NCI-H345 (cell line): ENCODE measurements at regions not wholly inside any gene's neighbourhood (a gene's known extent, or its start where the extent isn't known, plus 50 kb on each side); places are given as distances from the start of the nearest gene placed in this dataset.
A peak's percentile ranks its signal among the peaks of the same experiment; 100 is the strongest.

Experiments
- DNase-seq: peaks from one replicate; lab custom pipeline; 2025; lab: John Stamatoyannopoulos, UW

GRCh38 chr6:114785235-114786127, 442.7 kb upstream of the HS3ST5 start:
- DNase-seq, result no peak

GRCh38 chr6:114783783-114784182, 441.0 kb upstream of the HS3ST5 start:
- DNase-seq, result no peak

GRCh38 chr6:114783083-114783482, 440.3 kb upstream of the HS3ST5 start:
- no peak for DNase-seq

DNA sequence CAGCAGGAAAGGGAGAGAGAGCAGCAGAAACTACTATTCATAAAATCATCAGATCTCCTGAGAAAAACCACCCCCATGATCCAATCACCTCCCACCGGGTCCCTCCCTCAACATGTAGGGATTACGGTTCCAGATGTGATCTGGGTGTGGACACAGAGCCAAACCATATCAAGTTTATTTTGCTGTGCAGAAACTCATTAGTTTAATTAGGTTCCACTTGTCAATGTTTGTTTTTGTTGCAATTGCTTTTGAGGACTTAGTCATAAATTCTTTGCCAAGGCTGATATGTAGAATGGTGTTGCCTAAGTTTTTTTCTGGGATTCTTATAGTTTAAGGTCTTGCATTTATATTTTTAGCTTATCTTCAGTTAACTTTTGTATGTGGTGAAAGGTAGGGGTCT, 422.0 kb upstream of the HS3ST5 start:
- no peak for DNase-seq

GRCh38 chr6:114762145-114762544, 419.3 kb upstream of the HS3ST5 start:
- DNase-seq, result no peak

GRCh38 chr6:114747995-114748625, 405.3 kb upstream of the HS3ST5 start:
- DNase-seq, result peak; percentile 1

DNA sequence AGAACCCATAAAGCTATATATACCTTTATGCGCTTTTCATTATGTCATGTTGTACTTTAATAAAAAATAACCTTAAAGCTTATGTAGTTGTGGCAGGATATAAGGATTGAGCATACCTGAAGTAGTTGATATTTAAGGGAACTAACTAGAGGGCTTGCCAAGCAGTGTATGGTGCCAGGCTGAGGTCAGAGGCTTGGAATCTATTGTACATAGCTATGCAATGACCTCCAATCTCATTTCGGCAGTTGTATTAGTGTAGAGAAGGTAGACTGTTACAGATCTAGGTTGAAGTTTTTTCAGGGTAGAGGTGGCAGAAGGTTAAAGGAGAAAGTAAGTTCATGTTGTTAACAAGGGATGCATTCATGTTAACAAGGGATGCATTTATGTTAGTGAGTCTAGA, 397.7 kb upstream of the HS3ST5 start:
- DNase-seq, result no peak

DNA sequence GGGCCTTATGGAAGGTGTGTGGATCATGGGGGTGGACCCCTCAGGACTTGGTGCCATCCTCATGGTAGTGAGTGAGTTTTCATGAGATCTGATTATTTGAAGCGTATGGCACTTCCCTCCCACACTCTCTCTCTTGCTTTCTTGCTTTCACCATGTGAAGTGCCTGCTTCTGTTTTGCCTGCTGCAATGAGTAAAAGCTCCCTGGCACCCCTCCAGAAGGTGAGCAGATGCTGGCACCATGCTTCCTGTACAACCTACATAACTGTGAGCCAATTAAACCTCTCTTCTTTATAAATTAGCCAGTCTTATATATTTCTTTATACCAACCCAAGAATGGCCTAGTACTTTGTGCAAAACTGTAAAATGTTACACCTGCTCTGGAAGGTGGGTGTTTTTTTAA, 396.8 kb upstream of the HS3ST5 start:
- no peak for DNase-seq

GRCh38 chr6:114735025-114735735, 392.4 kb upstream of the HS3ST5 start:
- DNase-seq, result no peak

DNA sequence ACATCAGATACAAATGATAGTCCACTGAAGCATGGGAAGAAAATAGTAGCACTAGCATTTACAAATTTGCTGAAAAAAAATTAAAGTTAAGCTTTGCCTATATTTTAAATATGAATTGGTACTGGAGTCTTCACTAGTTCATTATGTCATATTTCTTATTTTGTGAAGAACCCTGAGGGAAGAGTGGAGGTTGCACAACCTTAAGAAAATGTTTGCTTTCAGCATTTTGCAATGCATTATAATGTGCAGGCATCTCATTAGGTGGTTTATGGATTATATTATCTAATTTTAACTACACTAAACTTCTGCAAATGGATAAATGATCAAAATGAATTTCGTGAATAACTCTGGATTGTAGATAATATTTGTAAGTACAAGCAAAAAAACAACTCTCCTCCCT, 390.8 kb upstream of the HS3ST5 start:
- DNase-seq, result no peak

DNA sequence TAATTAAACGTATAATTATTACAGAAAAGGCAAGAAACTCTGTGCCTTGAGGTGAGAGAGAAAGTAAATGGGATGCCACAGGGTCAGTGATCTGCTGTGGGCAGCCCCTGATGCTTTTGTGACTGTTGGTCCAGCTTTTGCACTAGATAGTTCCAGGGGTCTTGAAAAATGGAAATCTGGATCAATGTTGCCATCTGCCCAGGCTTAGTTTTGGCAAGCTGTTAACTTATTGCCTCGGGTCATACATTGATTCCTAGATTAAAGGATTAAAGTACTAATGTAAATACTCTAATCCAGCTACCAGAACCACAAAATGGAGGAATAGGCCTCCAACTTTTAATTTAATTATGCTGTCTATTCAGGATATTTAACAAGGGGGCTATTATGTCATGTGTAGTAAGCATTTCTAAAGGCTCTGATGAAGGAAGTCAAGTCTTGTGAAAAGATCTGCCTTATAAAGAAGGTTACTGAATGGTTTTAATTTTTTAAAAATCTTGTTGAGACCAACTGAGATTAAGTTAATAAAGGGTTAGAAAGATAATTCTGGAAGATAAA, 376.0 kb upstream of the HS3ST5 start:
- DNase-seq, result no peak

GRCh38 chr6:114718186-114718585, 375.4 kb upstream of the HS3ST5 start:
- no peak for DNase-seq

DNA sequence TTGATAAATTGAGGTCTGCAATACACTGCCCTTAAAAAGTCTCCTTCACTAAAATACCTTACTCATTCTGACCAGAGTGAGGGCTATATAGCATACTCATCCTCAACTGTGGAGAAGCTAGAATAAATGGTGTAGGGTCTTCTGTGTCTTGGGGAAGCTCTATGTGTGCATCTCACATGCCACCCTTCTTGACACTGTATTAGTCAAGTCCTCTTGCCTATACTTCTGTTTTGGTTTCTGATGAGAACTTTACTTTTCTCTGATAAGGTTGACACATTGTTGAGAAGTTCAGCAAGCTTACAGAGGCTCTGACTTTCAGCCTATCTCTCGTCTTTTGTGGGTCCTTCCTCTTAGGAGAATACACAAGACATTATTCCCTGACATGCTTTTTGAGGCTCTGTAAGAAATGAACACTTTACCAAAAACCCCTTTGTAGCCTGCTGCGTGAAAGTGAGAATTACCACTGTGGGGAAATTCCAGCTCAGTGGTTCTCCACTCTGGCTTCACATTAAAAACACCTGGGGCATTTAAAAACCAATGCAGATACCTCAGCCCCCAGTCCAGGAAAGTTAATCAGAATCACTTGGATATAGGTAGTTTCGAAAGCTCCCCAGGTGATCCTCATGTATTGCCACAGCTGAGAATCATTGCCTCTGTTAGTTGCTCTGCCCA, 372.1 kb upstream of the HS3ST5 start:
- DNase-seq, result no peak

DNA sequence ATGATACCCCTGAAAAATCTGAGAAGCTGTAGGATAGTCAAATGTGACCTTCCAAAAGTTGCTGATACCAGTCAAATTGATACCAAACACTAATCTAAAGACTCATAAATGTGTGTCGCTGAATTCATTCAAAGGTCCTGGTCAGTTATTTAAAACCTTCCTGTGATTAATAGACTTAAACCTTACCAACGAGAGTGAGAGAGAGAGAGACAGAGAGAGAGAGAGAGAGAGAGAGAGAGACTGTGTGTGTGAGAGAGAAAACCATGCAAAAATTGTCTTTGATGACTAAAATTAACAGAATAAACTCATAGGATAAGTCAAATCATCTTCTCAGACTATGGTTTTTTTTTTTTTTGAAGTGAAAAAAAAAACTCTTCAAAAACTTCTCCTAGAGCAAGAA, 370.9 kb upstream of the HS3ST5 start:
- no peak for DNase-seq

GRCh38 chr6:114712129-114712662, 369.4 kb upstream of the HS3ST5 start:
- DNase-seq, result no peak

- DNase-seq, result no peak
These were observed 364.3 kb upstream of the HS3ST5 start for GRCh38 chr6:114707081-114707620.

GRCh38 chr6:114690625-114691024, 347.8 kb upstream of the HS3ST5 start:
- no peak for DNase-seq

DNA sequence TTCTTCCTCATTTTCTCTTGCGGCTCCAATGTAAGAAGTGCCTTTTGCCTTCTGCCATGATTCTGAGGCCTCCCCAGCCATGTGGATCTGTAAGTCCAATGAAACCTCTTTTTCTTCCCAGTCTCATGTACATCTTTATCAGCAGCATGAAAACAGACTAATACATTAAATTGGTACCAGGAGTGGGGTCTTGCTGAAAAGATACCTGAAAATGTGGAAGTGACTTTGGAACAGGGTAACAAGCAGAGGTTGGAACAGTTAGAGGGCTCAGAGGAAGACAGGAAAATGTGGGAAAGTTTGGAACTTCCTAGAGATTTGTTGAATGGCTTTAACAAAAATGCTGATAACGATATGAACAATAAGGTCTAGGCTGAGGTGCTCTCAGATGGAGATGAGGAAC, 316.7 kb upstream of the HS3ST5 start:
- no peak for DNase-seq

GRCh38 chr6:114651611-114652010, 308.8 kb upstream of the HS3ST5 start:
- no peak for DNase-seq

- DNase-seq, result no peak
These were observed 308.1 kb upstream of the HS3ST5 start for GRCh38 chr6:114650891-114651290.

- DNase-seq, result no peak
These were observed 306.5 kb upstream of the HS3ST5 start for GRCh38 chr6:114649298-114649697.

DNA sequence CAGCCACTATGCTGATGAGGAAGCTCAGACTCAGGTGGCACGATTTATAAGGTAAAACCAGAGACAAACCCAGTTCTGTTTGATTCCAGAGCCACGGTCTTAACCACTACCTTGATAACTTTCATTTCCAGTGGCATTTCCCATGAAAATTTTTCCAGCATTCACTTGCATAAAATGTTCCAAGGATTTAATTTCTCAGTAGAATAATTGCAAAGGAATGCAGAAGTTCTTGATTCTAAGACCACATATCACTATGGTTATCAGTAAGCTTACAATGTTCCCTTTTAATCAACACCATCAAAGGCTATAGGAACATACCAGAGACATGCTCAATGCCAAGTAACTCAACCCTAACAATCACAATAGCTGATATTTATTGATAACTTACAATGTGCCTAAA, 306.0 kb upstream of the HS3ST5 start:
- DNase-seq, result no peak
